Mesothelial cell of epicardium (in vitro differentiated cells): ENCODE measurements at regions not wholly inside any gene's neighbourhood (a gene's known extent, or its start where the extent isn't known, plus 50 kb on each side); places are given as distances from the start of the nearest gene placed in this dataset.

Experiments used
- DNase-seq, 2 experiments: peaks; one replicate each; pipeline ENCODE4 v3.0.0; 2021; ENCODE audit warnings: low spot score in 2 of 2; ENCODE audit not compliant: unreplicated experiment in 2 of 2
- H3K27ac Mint-ChIP-seq: 2 replicates; pipeline ENCODE4 v1.8.0; 2021; ENCODE audit warnings: mixed read lengths
- H3K27me3 Mint-ChIP-seq: 2 replicates; pipeline ENCODE4 v1.8.0; 2021; ENCODE audit warnings: low read depth, mixed read lengths
- H3K36me3 Mint-ChIP-seq: 2 replicates; pipeline ENCODE4 v1.8.0; 2021; ENCODE audit warnings: mixed read lengths
- H3K4me1 Mint-ChIP-seq: 2 replicates; pipeline ENCODE4 v1.8.0; 2021; ENCODE audit warnings: mixed read lengths
- H3K4me3 Mint-ChIP-seq: 2 replicates; pipeline ENCODE4 v1.8.0; 2021; ENCODE audit warnings: mild to moderate bottlenecking, moderate library complexity, mixed read lengths
- H3K9me3 Mint-ChIP-seq: 2 replicates; pipeline ENCODE4 v1.8.0; 2021; ENCODE audit warnings: mixed read lengths
- CTCF ChIP-seq: fragments of 200-600 bp; sonication (generic); IDR thresholded peaks from one replicate; pipeline ENCODE4 v1.5.0; 2021; ENCODE audit warnings: antibody characterized with exemption; ENCODE audit not compliant: unreplicated experiment

DNA sequence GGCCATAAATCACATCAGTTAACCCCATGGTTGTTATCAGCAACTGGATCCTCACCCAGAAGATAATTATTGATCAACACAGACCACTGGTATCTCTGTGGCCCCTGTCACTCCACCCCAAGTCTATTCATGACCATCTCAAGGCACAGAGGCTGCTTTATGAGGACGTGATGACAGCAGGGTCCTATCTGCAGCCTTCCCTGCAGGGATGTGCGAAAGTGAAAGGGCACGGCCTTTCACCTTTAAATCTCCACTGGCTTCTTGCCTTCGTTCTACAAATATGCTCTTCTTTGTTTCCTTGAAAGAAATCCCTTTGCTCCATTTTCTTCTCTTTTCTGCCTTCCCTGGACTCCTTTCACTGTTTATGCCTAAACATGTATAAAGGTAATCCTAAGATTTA lies 170.6 kb upstream of the EDNRA start:
- Mint-ChIP-seq H3K36me3 (peaks cover 18% of the 10 kb centered on the region), H3K27ac (no peak overlapping the region), H3K4me1 (peaks cover 51% of the 10 kb centered on the region), H3K27me3 (no peaks in the 10 kb centered on the region), H3K4me3 (no peak overlapping the region), H3K9me3 (peaks cover 10% of the 10 kb centered on the region)
- TF ChIP-seq CTCF = no peak
- no peak for DNase-seq

- DNase-seq = no peak
- H3K27me3 Mint-ChIP-seq = no peaks in the 10 kb centered on the region
- peaks cover 67% of the 10 kb centered on the region for H3K4me1 Mint-ChIP-seq
- H3K9me3 Mint-ChIP-seq = peaks cover 5% of the 10 kb centered on the region
- H3K36me3 Mint-ChIP-seq = peaks cover 11% of the 10 kb centered on the region
- no peak overlapping the region for H3K4me3 Mint-ChIP-seq
- H3K27ac Mint-ChIP-seq = peak overlapping the region; percentile 98
- TF ChIP-seq CTCF = no peak
Measured at GRCh38 chr4:147311956-147312355, 168.9 kb upstream of the EDNRA start.

DNA sequence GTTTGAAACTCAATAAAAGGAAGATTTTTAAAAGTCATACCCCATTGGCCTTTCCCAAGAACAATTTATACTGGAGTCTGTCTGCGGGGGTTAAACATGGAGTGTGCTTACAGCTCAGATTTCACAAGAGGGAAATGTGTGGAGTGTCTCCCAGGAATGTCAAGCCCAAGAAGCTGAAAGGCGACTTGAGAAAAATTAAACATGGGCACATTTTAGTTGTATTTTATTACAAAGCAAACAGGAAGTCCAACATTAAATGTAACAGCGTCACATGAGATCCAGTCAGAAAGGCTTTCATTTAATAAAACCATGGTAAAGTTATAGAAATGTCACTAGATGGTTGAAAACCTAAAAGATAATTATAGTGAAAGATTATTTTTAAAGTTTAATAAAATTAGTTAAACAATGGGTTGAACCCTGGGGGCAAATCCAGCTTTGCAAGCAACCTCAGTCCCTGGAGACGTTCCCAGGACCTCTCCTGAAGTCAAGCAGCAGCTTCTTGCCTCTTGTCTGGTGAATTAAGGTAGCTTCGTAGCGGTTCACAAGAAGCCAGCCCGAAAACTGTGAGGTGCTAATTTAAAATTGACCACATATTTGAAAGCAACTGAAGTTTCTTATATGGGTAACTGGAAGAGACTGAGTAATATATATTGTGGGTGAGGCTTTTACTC lies 168.4 kb upstream of the EDNRA start:
- no peak for TF ChIP-seq CTCF
- Mint-ChIP-seq H3K4me1 (peaks cover 72% of the 10 kb centered on the region), H3K27me3 (no peaks in the 10 kb centered on the region), H3K27ac (peak overlapping the region; percentile 98), H3K36me3 (peaks cover 6% of the 10 kb centered on the region), H3K9me3 (peaks cover 3% of the 10 kb centered on the region), H3K4me3 (no peak overlapping the region)
- DNase-seq = no peak

GRCh38 chr4:147313108-147313507 lies 167.8 kb upstream of the EDNRA start:
- H3K4me3 Mint-ChIP-seq = no peak overlapping the region
- TF ChIP-seq CTCF = no peak
- H3K4me1 Mint-ChIP-seq = peaks cover 76% of the 10 kb centered on the region

DNA sequence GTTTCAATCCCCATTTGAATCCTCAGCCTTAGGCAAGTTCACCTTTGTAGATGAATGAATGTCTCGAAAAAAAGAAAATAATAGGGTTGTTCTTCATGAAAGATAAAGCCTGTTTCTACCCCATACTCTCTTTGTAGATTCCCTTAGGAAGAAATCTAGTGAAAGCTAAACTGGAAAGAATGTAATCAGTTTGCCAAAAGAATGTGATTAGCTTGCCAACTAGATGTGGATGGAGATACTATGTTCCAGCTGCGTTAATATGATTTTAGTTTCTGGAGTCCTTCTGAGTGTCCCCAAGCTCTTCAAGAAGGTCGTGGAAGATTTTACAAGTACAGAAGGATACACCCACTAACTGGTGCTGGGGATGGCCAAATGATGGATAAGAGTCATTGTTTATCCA lies 162.3 kb upstream of the EDNRA start:
- H3K4me1 Mint-ChIP-seq = peaks cover 55% of the 10 kb centered on the region
- peak overlapping the region; percentile 81 for H3K27ac Mint-ChIP-seq
- no peaks in the 10 kb centered on the region for H3K36me3 Mint-ChIP-seq
- no peak for TF ChIP-seq CTCF
- peaks cover 13% of the 10 kb centered on the region for H3K9me3 Mint-ChIP-seq
- no peak overlapping the region for H3K4me3 Mint-ChIP-seq
- no peak for DNase-seq
- no peaks in the 10 kb centered on the region for H3K27me3 Mint-ChIP-seq

More at GRCh38 chr4:147313108-147313507, 167.8 kb upstream of the EDNRA start:
- peaks cover 5% of the 10 kb centered on the region for H3K36me3 Mint-ChIP-seq
- H3K27ac Mint-ChIP-seq = peak overlapping the region; percentile 98
- no peak for DNase-seq
- peaks cover 3% of the 10 kb centered on the region for H3K9me3 Mint-ChIP-seq
- no peaks in the 10 kb centered on the region for H3K27me3 Mint-ChIP-seq
